Thyroid gland (tissue), 4 donors: ENCODE measurements at regions not wholly inside any gene's neighbourhood (a gene's known extent, or its start where the extent isn't known, plus 50 kb on each side); places are given as distances from the start of the nearest gene placed in this dataset.
"Not testable (repeated sequence)": the region's sequence is repeated elsewhere in the genome, so short reads cannot be mapped to it uniquely, and the experiment has no call there.

Experiments
- POLR2A ChIP-seq, 2 donors: fragments of 450-650 bp; IDR thresholded peaks; one replicate each; pipeline ENCODE4 v1.6.1; 2017; ENCODE audit warnings: antibody characterized with exemption in 2 of 2, mild to moderate bottlenecking in 2 of 2, moderate library complexity in 1 of 2
- TF ChIP-seq, protein P1 (sequence below), 6 experiments: fragments of 200-600 bp in 3 of 6; fragments of 450-650 bp in 3 of 6; sonication (generic) in 3 of 6; IDR thresholded peaks; one replicate each; pipeline ENCODE4 v1.5.1; 2016 to 2019; ENCODE audit warnings: antibody characterized with exemption in 6 of 6, mild to moderate bottlenecking in 2 of 6, inconsistent platforms in 1 of 6, moderate library complexity in 1 of 6

DNA sequence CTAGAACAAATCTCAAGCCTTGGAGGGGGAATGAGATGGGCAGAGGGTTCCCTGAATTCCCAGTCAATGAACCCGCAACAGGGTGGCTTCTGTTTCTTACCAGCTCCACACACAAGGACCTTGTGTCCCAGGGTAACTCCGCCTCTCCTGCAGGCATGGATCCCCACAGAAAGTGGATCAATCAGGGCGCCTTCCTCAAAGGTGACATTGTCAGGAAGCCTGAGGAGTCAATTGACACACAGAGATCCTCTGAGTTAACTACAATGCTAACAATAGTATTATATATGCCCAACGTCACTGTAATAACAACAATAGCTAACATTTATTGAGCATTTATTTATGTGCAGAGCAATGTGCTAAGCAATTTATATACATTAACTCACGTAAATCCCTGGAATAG lies 98.8 kb downstream of the TRIM69 start:
- not testable (repeated sequence) for TF ChIP-seq POLR2A (IDR thresholded peaks at IDR 0.05)
- TF ChIP-seq, protein P1, sequence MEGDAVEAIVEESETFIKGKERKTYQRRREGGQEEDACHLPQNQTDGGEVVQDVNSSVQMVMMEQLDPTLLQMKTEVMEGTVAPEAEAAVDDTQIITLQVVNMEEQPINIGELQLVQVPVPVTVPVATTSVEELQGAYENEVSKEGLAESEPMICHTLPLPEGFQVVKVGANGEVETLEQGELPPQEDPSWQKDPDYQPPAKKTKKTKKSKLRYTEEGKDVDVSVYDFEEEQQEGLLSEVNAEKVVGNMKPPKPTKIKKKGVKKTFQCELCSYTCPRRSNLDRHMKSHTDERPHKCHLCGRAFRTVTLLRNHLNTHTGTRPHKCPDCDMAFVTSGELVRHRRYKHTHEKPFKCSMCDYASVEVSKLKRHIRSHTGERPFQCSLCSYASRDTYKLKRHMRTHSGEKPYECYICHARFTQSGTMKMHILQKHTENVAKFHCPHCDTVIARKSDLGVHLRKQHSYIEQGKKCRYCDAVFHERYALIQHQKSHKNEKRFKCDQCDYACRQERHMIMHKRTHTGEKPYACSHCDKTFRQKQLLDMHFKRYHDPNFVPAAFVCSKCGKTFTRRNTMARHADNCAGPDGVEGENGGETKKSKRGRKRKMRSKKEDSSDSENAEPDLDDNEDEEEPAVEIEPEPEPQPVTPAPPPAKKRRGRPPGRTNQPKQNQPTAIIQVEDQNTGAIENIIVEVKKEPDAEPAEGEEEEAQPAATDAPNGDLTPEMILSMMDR (IDR thresholded peaks at IDR 0.05) = not testable (repeated sequence)
